Thyroid gland (tissue), 4 donors: ENCODE measurements at regions not wholly inside any gene's neighbourhood (a gene's known extent, or its start where the extent isn't known, plus 50 kb on each side); places are given as distances from the start of the nearest gene placed in this dataset. TPM values are rescaled to one million over a fixed set of nuclear protein-coding genes. Genes with fewer than 3 reads are reported as not detected.

Experiments used
- DNase-seq, 2 donors: peaks; one replicate each; pipeline ENCODE4 v3.0.0-alpha.2; 2019
- H3K27ac ChIP-seq, 3 donors: fragments of 200-600 bp; sonication (generic); 1 replicate in 2 of 3; 2 replicates in 1 of 3; pipeline ENCODE4 v1.5.1; 2016 to 2019; ENCODE audit warnings: mild to moderate bottlenecking in 1 of 3, moderate library complexity in 1 of 3
- H3K27me3 ChIP-seq: fragments of 200-600 bp; sonication (generic); one replicate; pipeline ENCODE4 v1.5.1; 2019
- H3K36me3 ChIP-seq, 2 donors: fragments of 200-600 bp; sonication (generic); one replicate each; pipeline ENCODE4 v1.5.1; 2016 to 2019
- H3K4me1 ChIP-seq, 2 donors: fragments of 200-600 bp; sonication (generic); one replicate each; pipeline ENCODE4 v1.5.1; 2017 to 2019
- H3K4me3 ChIP-seq, 3 donors: fragments of 200-600 bp; sonication (generic); replicated peaks in 1 of 3; 1 replicate in 2 of 3; 2 replicates in 1 of 3; pipeline ENCODE4 v1.5.1; 2016; ENCODE audit warnings: mild to moderate bottlenecking in 1 of 3
- H3K9me3 ChIP-seq: fragments of 200-600 bp; sonication (generic); one replicate; pipeline ENCODE4 v1.5.1; 2017
- POLR2A ChIP-seq, 2 donors: fragments of 450-650 bp; IDR thresholded peaks; one replicate each; pipeline ENCODE4 v1.6.1; 2017; ENCODE audit warnings: antibody characterized with exemption in 2 of 2, mild to moderate bottlenecking in 2 of 2, moderate library complexity in 1 of 2
- WGBS, 2 donors: methylation state at CpG; one replicate each; pipeline ENCODE4 v1.1.5; 2017; 5-methylcytosine and 5-hydroxymethylcytosine counted together
- intact Hi-C: fragments of 100-400 bp; cut with DNase I; formaldehyde crosslinking; loops from one replicate; pipeline ENCODE4 v1.15.1; 2023
- small RNA-seq: library from RNA; depleted of rRNA; stranded (forward); fragments of <200 nt; gene quantifications from one replicate; pipeline ENCODE3, GENCODE V24; 2016
- TF ChIP-seq, protein P1 (sequence below), 6 experiments: fragments of 200-600 bp in 3 of 6; fragments of 450-650 bp in 3 of 6; sonication (generic) in 3 of 6; IDR thresholded peaks; one replicate each; pipeline ENCODE4 v1.5.1; 2016 to 2019; ENCODE audit warnings: antibody characterized with exemption in 6 of 6, mild to moderate bottlenecking in 2 of 6, inconsistent platforms in 1 of 6, moderate library complexity in 1 of 6

DNA sequence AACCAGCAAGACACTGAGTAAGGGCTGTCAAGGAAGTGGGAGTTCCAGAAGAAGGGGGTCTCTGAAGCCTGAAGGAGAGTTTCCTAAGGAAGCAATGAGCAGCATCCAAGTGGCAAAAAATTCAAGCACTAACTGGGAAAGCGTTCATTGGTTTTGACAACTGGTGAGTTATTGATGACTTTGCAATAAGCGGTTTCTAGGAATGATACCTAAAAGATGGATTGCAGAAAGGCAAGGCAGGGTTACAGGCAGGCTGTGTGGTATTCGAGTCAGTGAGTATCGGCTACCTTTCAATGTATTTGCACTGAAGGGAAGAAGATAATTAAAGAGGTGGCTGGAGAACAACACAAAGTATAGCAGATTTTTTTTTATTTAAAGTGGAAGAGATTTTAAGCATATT, 59.3 kb upstream of the NCAM1 start:
- H3K4me1 ChIP-seq: peaks cover 28 to 38% of the 10 kb centered on the region in 2 donors
- TF ChIP-seq POLR2A (IDR thresholded peaks at IDR 0.05): no peak
- TF ChIP-seq, protein P1, sequence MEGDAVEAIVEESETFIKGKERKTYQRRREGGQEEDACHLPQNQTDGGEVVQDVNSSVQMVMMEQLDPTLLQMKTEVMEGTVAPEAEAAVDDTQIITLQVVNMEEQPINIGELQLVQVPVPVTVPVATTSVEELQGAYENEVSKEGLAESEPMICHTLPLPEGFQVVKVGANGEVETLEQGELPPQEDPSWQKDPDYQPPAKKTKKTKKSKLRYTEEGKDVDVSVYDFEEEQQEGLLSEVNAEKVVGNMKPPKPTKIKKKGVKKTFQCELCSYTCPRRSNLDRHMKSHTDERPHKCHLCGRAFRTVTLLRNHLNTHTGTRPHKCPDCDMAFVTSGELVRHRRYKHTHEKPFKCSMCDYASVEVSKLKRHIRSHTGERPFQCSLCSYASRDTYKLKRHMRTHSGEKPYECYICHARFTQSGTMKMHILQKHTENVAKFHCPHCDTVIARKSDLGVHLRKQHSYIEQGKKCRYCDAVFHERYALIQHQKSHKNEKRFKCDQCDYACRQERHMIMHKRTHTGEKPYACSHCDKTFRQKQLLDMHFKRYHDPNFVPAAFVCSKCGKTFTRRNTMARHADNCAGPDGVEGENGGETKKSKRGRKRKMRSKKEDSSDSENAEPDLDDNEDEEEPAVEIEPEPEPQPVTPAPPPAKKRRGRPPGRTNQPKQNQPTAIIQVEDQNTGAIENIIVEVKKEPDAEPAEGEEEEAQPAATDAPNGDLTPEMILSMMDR (IDR thresholded peaks at IDR 0.05): no peak

DNA sequence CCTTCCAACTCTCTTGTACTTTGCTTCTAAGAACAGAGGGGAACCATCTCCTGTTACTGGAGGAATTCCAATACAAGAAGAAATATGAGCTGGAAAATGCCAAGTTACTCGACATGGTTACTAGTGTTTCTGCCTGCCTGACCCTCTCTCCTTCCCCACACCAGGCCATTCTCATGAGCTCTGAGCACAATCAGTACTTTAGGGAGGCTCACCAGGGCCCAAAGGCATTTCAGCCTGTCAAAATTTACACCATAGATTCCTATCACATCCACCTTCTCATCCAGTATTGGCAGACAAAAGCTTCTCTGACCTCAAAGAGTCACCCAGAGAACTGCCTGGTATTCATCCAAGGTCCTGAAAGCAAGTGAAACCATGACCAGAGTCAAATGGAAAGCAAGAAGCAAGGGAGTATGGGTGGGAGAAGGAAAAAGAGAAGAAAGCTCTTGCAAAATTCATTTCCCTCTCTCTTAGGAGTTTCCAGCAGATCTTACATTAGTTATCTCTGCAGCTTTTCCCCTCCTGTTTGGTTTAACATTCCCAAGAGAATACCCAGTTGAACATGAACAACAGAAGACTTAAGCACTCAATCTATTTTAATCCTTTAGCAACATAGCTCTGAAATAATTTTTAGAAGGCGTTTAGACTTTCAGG, 58.7 kb upstream of the NCAM1 start:
- H3K4me1 ChIP-seq: peaks cover 28 to 38% of the 10 kb centered on the region in 2 donors
- intact Hi-C loops: no loop called here
- no peak overlapping the region for H3K4me3 ChIP-seq
- WGBS, 2 donors: 16 to 23% methylated on average over 2 of the region's 2 CpGs
- peak overlapping the region; percentile 69 to 88 (median 85) for H3K27ac ChIP-seq
- no peaks in the 10 kb centered on the region for H3K27me3 ChIP-seq
- H3K9me3 ChIP-seq: no peaks in the 10 kb centered on the region
- DNase-seq: peak in 1 of 2 donors; percentile 9
- TF ChIP-seq POLR2A (IDR thresholded peaks at IDR 0.05): no peak
- TF ChIP-seq, protein P1 (IDR thresholded peaks at IDR 0.05): no peak
- no peaks in the 10 kb centered on the region for H3K36me3 ChIP-seq

More for the DNA sequence above, 59.3 kb upstream of the NCAM1 start:
- intact Hi-C loops: no loop called here
- WGBS, 2 donors: 79 to 83% methylated on average over 4 of the region's 4 CpGs
- DNase-seq: no peak
- peak overlapping the region; percentile 69 to 88 (median 85) for H3K27ac ChIP-seq
- H3K36me3 ChIP-seq: no peaks in the 10 kb centered on the region
- H3K27me3 ChIP-seq: no peaks in the 10 kb centered on the region
- no peaks in the 10 kb centered on the region for H3K9me3 ChIP-seq
- H3K4me3 ChIP-seq: no peak overlapping the region

DNA sequence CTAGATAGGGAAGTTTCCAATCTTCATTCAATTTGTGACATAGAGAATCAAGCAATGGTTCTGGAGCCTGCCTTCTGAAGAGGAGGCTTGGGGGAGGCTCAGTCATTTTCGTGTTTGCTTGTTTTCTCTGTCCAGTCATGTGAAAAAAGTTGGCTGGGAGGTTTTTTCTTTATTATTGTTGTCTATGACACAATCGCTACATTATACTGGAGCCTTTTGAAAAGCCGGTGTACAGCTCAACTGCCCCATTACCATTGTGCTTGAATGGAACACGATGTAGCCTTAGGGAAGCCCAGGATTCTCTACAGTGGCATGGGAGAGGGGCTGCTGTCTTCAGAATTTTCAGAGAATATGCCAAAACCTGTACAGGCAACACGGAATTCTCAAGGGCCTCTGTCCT, 57.9 kb upstream of the NCAM1 start:
- intact Hi-C loops: no loop called here
- 20 to 33% methylated on average over 5 of the region's 5 CpGs for WGBS, 2 donors

DNA sequence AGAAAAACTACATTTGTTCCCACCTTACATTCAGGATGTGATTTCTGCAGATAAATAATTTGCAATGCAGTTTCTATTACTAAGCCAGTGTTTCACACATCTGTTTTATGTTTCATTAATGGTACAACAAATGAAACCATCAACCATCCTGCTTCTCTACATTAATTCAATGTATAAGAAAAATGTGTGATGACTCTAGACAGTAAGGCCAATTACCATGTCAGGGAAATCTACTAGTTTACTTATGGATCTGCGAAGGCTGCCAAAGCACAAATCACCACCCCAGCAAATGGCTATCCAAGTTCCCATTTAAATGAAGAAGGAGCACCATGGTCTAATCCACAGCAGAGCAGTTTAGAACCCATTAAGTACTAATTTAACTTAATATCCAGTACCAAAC, 50.1 kb upstream of the NCAM1 start:
- no peaks in the 10 kb centered on the region for H3K9me3 ChIP-seq
- no peaks in the 10 kb centered on the region for H3K36me3 ChIP-seq
- intact Hi-C loops: no loop called here
- H3K27ac ChIP-seq: no peak overlapping the region
- no peak for DNase-seq
- no peak overlapping the region for H3K4me3 ChIP-seq
- TF ChIP-seq, protein P1 (IDR thresholded peaks at IDR 0.05): no peak
- TF ChIP-seq POLR2A (IDR thresholded peaks at IDR 0.05): no peak
- H3K27me3 ChIP-seq: no peaks in the 10 kb centered on the region
- 90% methylated on average over 1 of the region's 1 CpG for WGBS, 2 donors
- H3K4me1 ChIP-seq: peaks cover 8 to 10% of the 10 kb centered on the region in 2 donors

More for the DNA sequence above, 57.9 kb upstream of the NCAM1 start:
- no peak for TF ChIP-seq POLR2A (IDR thresholded peaks at IDR 0.05)
- TF ChIP-seq, protein P1 (IDR thresholded peaks at IDR 0.05): no peak
- peak overlapping the region; percentile 69 to 88 (median 85) for H3K27ac ChIP-seq
- H3K27me3 ChIP-seq: no peaks in the 10 kb centered on the region
- H3K9me3 ChIP-seq: no peaks in the 10 kb centered on the region
- H3K36me3 ChIP-seq: no peaks in the 10 kb centered on the region
- peak; percentile 65 to 66 for DNase-seq
- H3K4me3 ChIP-seq: no peak overlapping the region
- peaks cover 31 to 47% of the 10 kb centered on the region in 2 donors for H3K4me1 ChIP-seq

Small RNA genes in the stretch of these regions (small RNA-seq; reads per million reads assigned to genes)
- gene RF00477: not detected
- not detected for gene RNU6-44P
